ENCODE measurements at regions not wholly inside any gene's neighbourhood (a gene's known extent, or its start where the extent isn't known, plus 50 kb on each side); places are given as distances from the start of the nearest gene placed in this dataset.

GRCh38 chr13:26883613-26884257 lies 123.1 kb upstream of the GPR12 start:
- ChIA-PET SMC1A (ENCODE audit: uncharacterized antibody, unreplicated experiment) (no interaction called here), CTCF (no interaction called here), RAD21 (ENCODE audit: unreplicated experiment) (no interaction called here), POLR2A (no interaction called here)
- Histone ChIP-seq H4K20me1 (ENCODE audit: control insufficient read depth, insufficient read depth) (no peaks in the 10 kb centered on the region), H3K27me3 (replicated peaks in 1 of 2; ENCODE audit: control insufficient read depth in 2 of 2, insufficient read depth in 2 of 2, low read length in 1 of 2) (no peaks in the 10 kb centered on the region; a peak in 3 of 4 replicates), H3K4me2 (ENCODE audit: control insufficient read depth, insufficient read depth) (no peak overlapping the region), H2AFZ (ENCODE audit: control insufficient read depth, low read depth, low read length) (no peak overlapping the region), H3K4me3 (no peak overlapping the region), H3K9me3 (replicated peaks; ENCODE audit: control insufficient read depth, insufficient read depth, low read length) (no peaks in the 10 kb centered on the region; the same call in 2 of the 3 replicates), H3K36me3 (ENCODE audit: control insufficient read depth in 2 of 2, insufficient read depth in 2 of 2, low read length in 1 of 2) (no peaks in the 10 kb centered on the region), H3K79me2 (ENCODE audit: control insufficient read depth, insufficient read depth, low read length) (no peaks in the 10 kb centered on the region), H3K9ac (ENCODE audit: control insufficient read depth, insufficient read depth, low read length) (no peak overlapping the region), H3K4me1 (ENCODE audit: control insufficient read depth, insufficient read depth, low read length) (no peaks in the 10 kb centered on the region), H3K27ac (ENCODE audit: control insufficient read depth, insufficient read depth) (no peak overlapping the region)
- WGBS (ENCODE audit: insufficient coverage, insufficient replicate concordance, low lambda C conversion rate, missing lambda C conversion rate) = 22% methylated on average over 3 of the region's 3 CpGs
- FAIRE-seq = no peak
- TF ChIP-seq MLLT1 (IDR thresholded peaks at IDR 0.05) (no peak), HSF1 (IDR thresholded peaks at IDR 0.05; ENCODE audit: low read depth, low read length) (no peak), HDGF (IDR thresholded peaks at IDR 0.05) (no peak), BMI1 (IDR thresholded peaks at IDR 0.05; ENCODE audit: borderline replicate concordance) (no peak)
- no peak for DNase-seq (ENCODE audit: low read depth, low spot score)
- no TSS peak for BruUV-seq (replicated peaks)
- in situ Hi-C loops (cut with MboI) (no loop called here), intact Hi-C loops (cut with micrococcal nuclease; ENCODE audit: unreplicated experiment) (no loop called here)
- no peak for ATAC-seq

DNA sequence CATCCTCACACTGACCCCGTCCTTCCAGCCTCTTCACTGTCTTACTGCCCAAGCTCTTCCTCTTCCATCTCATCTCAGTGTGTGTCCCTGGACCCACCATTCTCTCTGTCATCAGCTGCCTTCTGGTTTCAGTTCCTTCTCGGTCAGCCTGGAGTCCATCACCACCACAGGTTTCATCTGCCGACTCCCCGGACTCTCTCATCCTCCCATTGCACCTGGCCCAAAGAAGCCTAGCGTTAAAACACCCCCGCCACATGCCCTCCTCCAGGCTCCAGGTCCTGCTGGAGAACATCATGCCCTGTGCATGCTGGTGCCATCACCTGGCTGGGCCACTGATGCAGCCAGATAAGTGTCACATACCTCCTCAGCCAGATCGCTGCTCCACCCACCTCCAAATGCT lies 122.1 kb upstream of the GPR12 start:
- H3K9ac ChIP-seq (ENCODE audit: control insufficient read depth, insufficient read depth, low read length) = no peak overlapping the region
- in situ Hi-C loops (cut with MboI) = no loop called here
- H3K27me3 ChIP-seq (replicated peaks in 1 of 2; ENCODE audit: control insufficient read depth in 2 of 2, insufficient read depth in 2 of 2, low read length in 1 of 2) = no peaks in the 10 kb centered on the region; a peak in 2 of 4 replicates
- DNase-seq (ENCODE audit: low read depth, low spot score) (no peak), ATAC-seq (no peak), FAIRE-seq (no peak)
- H3K4me1 ChIP-seq (ENCODE audit: control insufficient read depth, insufficient read depth, low read length) = no peaks in the 10 kb centered on the region
- no peaks in the 10 kb centered on the region for H3K79me2 ChIP-seq (ENCODE audit: control insufficient read depth, insufficient read depth, low read length)
- ChIA-PET CTCF (no interaction called here), SMC1A (ENCODE audit: uncharacterized antibody, unreplicated experiment) (no interaction called here), POLR2A (no interaction called here), RAD21 (ENCODE audit: unreplicated experiment) (no interaction called here)
- intact Hi-C loops (cut with micrococcal nuclease; ENCODE audit: unreplicated experiment) = no loop called here
- no peaks in the 10 kb centered on the region; the same call in 2 of the 3 replicates for H3K9me3 ChIP-seq (replicated peaks; ENCODE audit: control insufficient read depth, insufficient read depth, low read length)
- H3K27ac ChIP-seq (ENCODE audit: control insufficient read depth, insufficient read depth) = no peak overlapping the region
- 14% methylated on average over 7 of the region's 7 CpGs for WGBS (ENCODE audit: insufficient coverage, insufficient replicate concordance, low lambda C conversion rate, missing lambda C conversion rate)
- H3K4me3 ChIP-seq = no peak overlapping the region
- no peak overlapping the region for H3K4me2 ChIP-seq (ENCODE audit: control insufficient read depth, insufficient read depth)
- no peak for TF ChIP-seq BMI1 (IDR thresholded peaks at IDR 0.05; ENCODE audit: borderline replicate concordance)
- no peak for TF ChIP-seq PAX8 (IDR thresholded peaks at IDR 0.05)
- TF ChIP-seq ETV6 (conservative IDR thresholded peaks at IDR 0.05 in 1 of 2, IDR thresholded peaks at IDR 0.05 in 1 of 2; ENCODE audit: borderline replicate concordance in 1 of 2, low read depth in 1 of 2) = no peak
- no peak for TF ChIP-seq YBX1 (IDR thresholded peaks at IDR 0.05)
- TF ChIP-seq MEF2B (IDR thresholded peaks at IDR 0.05; ENCODE audit: partially characterized antibody, poor library complexity, severe bottlenecking) = no peak
- TF ChIP-seq TCF3 (IDR thresholded peaks at IDR 0.05; ENCODE audit: borderline replicate concordance, insufficient read depth, low read depth, low read length) = no peak
- H4K20me1 ChIP-seq (ENCODE audit: control insufficient read depth, insufficient read depth) = no peaks in the 10 kb centered on the region
- no peaks in the 10 kb centered on the region for H3K36me3 ChIP-seq (ENCODE audit: control insufficient read depth in 2 of 2, insufficient read depth in 2 of 2, low read length in 1 of 2)
- no TSS peak for BruUV-seq (replicated peaks)
- H2AFZ ChIP-seq (ENCODE audit: control insufficient read depth, low read depth, low read length) = no peak overlapping the region

All from GM12878 (cell line).